HepG2 (cell line): ENCODE measurements at regions not wholly inside any gene's neighbourhood (a gene's known extent, or its start where the extent isn't known, plus 50 kb on each side); places are given as distances from the start of the nearest gene placed in this dataset.

Experiments used
- ATAC-seq: fragments of 200-7000 bp; cut with Tn5 transposase; 3 replicates; pipeline ENCODE4 v1.9.1; 2020; ENCODE audit warnings: mild to moderate bottlenecking, moderate library complexity
- BruUV-seq: library from RNA; stranded (reverse); fragments of 400-500 nt; replicated peaks from 2 replicates; lab custom pipeline; 2021; lab: Mats Ljungman, UMichigan
- CTCF ChIA-PET: fragments of 300-600 bp; formaldehyde crosslinking; extraction: SDS; loops from one replicate; lab custom pipeline; 2021; ENCODE audit warnings: low total read pairs, inconsistent platforms, low intra/inter-chr PET ratio; lab: Yijun Ruan, JAX
- POLR2A ChIA-PET: fragments of 350-600 bp; sonication (Branson Sonifier 250); formaldehyde crosslinking; loops from one replicate; lab custom pipeline; 2020; ENCODE audit warnings: antibody characterized with exemption, inconsistent platforms; lab: Yijun Ruan, JAX
- DNase-seq: peaks from one replicate; pipeline ENCODE4 v3.0.0-alpha.2; 2015; ENCODE audit warnings: low spot score
- FAIRE-seq: peaks from 3 replicates; lab custom pipeline; 2011; peaks lifted over from hg19 to GRCh38; lab: Jason Lieb, UNC
- H2AFZ ChIP-seq: one replicate; pipeline ENCODE4 v1.6.1; 2011; ENCODE audit warnings: low read length, inconsistent platforms
- H3K27ac ChIP-seq: fragments of 300-600 bp; 3 replicates; pipeline ENCODE4 v1.8.0; 2011; ENCODE audit warnings: mixed run types, mild to moderate bottlenecking, mixed read lengths, low read length, inconsistent platforms; ENCODE audit not compliant: insufficient read depth; ENCODE audit errors: extremely low read length
- H3K27me3 ChIP-seq, 2 experiments: fragments of 200-600 bp in 1 of 2; 2 replicates in 1 of 2; 3 replicates in 1 of 2; pipeline versions ENCODE4 v1.6.0 to v1.8.0; 2011; ENCODE audit warnings: low read length in 2 of 2, mild to moderate bottlenecking in 2 of 2, moderate library complexity in 2 of 2, inconsistent platforms in 1 of 2; ENCODE audit not compliant: insufficient read depth in 2 of 2, control insufficient read depth in 1 of 2
- H3K36me3 ChIP-seq, 2 experiments: fragments of 200-600 bp in 1 of 2; replicated peaks in 1 of 2; 2 replicates in 1 of 2; 3 replicates in 1 of 2; pipeline versions ENCODE4 v1.5.1 to v1.8.0; 2011; ENCODE audit warnings: low read length in 2 of 2, inconsistent platforms in 1 of 2; ENCODE audit not compliant: insufficient read depth in 2 of 2, control insufficient read depth in 1 of 2
- H3K4me1 ChIP-seq: 2 replicates; pipeline ENCODE4 v1.5.1; 2012; ENCODE audit warnings: low read length, inconsistent platforms; ENCODE audit not compliant: insufficient read depth
- H3K4me2 ChIP-seq: 2 replicates; pipeline ENCODE4 v1.6.0; 2011; ENCODE audit warnings: low read depth, low read length, inconsistent platforms
- H3K4me3 ChIP-seq, 3 experiments: fragments of 200-600 bp in 1 of 3; sonication (generic), shearing (Covaris generic) in 1 of 3; replicated peaks in 1 of 3; 2 replicates each; pipeline ENCODE4 v1.5.1; 2011 to 2016; ENCODE audit warnings: low read length in 3 of 3, inconsistent platforms in 2 of 3, low read depth in 2 of 3, mild to moderate bottlenecking in 2 of 3, control low read depth in 1 of 3, mixed read lengths in 1 of 3; ENCODE audit not compliant: insufficient read depth in 1 of 3
- H3K79me2 ChIP-seq: one replicate; pipeline ENCODE4 v1.6.1; 2011; ENCODE audit warnings: low read length, inconsistent platforms; ENCODE audit not compliant: insufficient read depth
- H3K9ac ChIP-seq: 2 replicates; pipeline ENCODE4 v1.6.0; 2011; ENCODE audit warnings: mild to moderate bottlenecking, low read depth, low read length, inconsistent platforms; ENCODE audit not compliant: insufficient read depth
- H3K9me3 ChIP-seq: 2 replicates; pipeline ENCODE4 v1.5.1; 2012; ENCODE audit warnings: mild to moderate bottlenecking, low read length
- H4K20me1 ChIP-seq: 2 replicates; pipeline ENCODE4 v1.6.0; 2011; ENCODE audit warnings: inconsistent platforms, mild to moderate bottlenecking, low read length, moderate library complexity; ENCODE audit not compliant: insufficient read depth
- FOSL1 ChIP-seq: sonication (generic); formaldehyde crosslinking; IDR thresholded peaks from 2 replicates; pipeline ENCODE4 v1.9.0; 2021; ENCODE audit warnings: missing genetic modification reagents, borderline replicate concordance
- FUBP1 ChIP-seq: sonication (generic); formaldehyde crosslinking; IDR thresholded peaks from 2 replicates; pipeline ENCODE4 v1.5.1; 2020; ENCODE audit warnings: missing genetic modification reagents, mild to moderate bottlenecking, borderline replicate concordance
- HNRNPUL1 ChIP-seq: fragments of 200-400 bp; formaldehyde crosslinking; IDR thresholded peaks from 2 replicates; pipeline ENCODE4 v1.6.1; 2017; ENCODE audit warnings: low read depth, mild to moderate bottlenecking, low read length, moderate library complexity
- KDM3A ChIP-seq: IDR thresholded peaks from 2 replicates; pipeline ENCODE4 v1.6.1; 2018; ENCODE audit warnings: low read depth, missing compliant biosample characterization
- NR2F2 ChIP-seq: IDR thresholded peaks from 2 replicates; pipeline ENCODE4 v1.6.1; 2012; ENCODE audit warnings: low read depth, inconsistent platforms, borderline replicate concordance
- RARA ChIP-seq: IDR thresholded peaks from 2 replicates; pipeline ENCODE4 v1.6.1; 2016; ENCODE audit warnings: missing genetic modification reagents, missing compliant biosample characterization
- THAP9 ChIP-seq: sonication (generic); formaldehyde crosslinking; IDR thresholded peaks from 2 replicates; pipeline ENCODE4; 2020; ENCODE audit warnings: missing genetic modification reagents, mild to moderate bottlenecking, borderline replicate concordance
- ZNF589 ChIP-seq: sonication (generic); formaldehyde crosslinking; conservative IDR thresholded peaks from 2 replicates; pipeline ENCODE4 v1.8.0; 2022; ENCODE audit warnings: mild to moderate bottlenecking, moderate library complexity, missing genetic modification reagents
- WGBS: methylation state at CpG from one replicate; pipeline ENCODE4 v1.1.6; 2017; ENCODE audit warnings: low lambda C conversion rate; 5-methylcytosine and 5-hydroxymethylcytosine counted together
- in situ Hi-C: cut with HindIII; loops from 2 replicates; pipeline ENCODE4 v1.10.0; 2017; ENCODE audit warnings: low pct_unique_long_range_greater_than_20kb; ENCODE audit not compliant: extremely low pct_ligation_motif_present
- intact Hi-C: fragments of 100-400 bp; cut with micrococcal nuclease; formaldehyde crosslinking; loops from one replicate; pipeline ENCODE4 v1.10.0; 2022; ENCODE audit not compliant: unreplicated experiment
- TF ChIP-seq, protein P1 (sequence below), 2 experiments: sonication (generic) in 1 of 2; formaldehyde crosslinking in 1 of 2; IDR thresholded peaks; 2 replicates each; pipeline versions ENCODE4 v1.4.0 to v1.6.1; 2018 to 2020; ENCODE audit warnings: missing genetic modification reagents in 2 of 2, borderline replicate concordance in 1 of 2, low read depth in 1 of 2, mild to moderate bottlenecking in 1 of 2, missing biosample characterization in 1 of 2

GRCh38 chr16:64544859-64545258, 577.0 kb downstream of the CDH11 start (continued):
- TF ChIP-seq, protein P1, sequence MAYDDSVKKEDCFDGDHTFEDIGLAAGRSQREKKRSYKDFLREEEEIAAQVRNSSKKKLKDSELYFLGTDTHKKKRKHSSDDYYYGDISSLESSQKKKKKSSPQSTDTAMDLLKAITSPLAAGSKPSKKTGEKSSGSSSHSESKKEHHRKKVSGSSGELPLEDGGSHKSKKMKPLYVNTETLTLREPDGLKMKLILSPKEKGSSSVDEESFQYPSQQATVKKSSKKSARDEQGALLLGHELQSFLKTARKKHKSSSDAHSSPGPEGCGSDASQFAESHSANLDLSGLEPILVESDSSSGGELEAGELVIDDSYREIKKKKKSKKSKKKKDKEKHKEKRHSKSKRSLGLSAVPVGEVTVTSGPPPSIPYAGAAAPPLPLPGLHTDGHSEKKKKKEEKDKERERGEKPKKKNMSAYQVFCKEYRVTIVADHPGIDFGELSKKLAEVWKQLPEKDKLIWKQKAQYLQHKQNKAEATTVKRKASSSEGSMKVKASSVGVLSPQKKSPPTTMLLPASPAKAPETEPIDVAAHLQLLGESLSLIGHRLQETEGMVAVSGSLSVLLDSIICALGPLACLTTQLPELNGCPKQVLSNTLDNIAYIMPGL (CRISPR knock-in tag; IDR thresholded peaks at IDR 0.05; ENCODE audit: borderline replicate concordance in 1 of 2, low read depth in 1 of 2): no peak
- TF ChIP-seq FOSL1: no peak

DNA sequence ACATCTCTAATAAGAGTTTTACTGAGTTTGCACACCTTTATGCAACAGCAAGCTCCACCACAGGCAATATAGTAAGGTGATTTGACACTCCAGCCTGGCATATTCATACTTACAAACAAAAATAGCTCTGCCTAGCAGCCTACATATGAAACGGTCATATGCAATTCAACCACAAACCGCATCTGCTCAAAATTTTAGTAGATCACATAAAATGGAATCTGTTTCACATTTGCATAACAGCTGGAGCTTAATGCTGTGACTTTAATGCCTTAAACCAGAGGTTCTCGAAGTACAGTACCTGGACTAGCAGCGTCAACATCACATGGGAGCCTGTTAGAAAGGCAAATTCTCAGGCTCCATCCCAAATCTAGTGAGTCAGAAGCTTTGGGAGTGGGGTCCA, 578.4 kb downstream of the CDH11 start:
- intact Hi-C loops (no loop called here), in situ Hi-C loops (no loop called here)
- no peaks in the 10 kb centered on the region for H3K36me3 ChIP-seq
- H3K79me2 ChIP-seq: no peaks in the 10 kb centered on the region
- ChIA-PET CTCF (no interaction called here), POLR2A (no interaction called here)
- WGBS: 4% methylated on average over 4 of the region's 4 CpGs
- H3K27me3 ChIP-seq: no peaks in the 10 kb centered on the region
- peaks cover 48% of the 10 kb centered on the region for H3K9me3 ChIP-seq
- H3K4me2 ChIP-seq: no peak overlapping the region
- no peak overlapping the region for H3K27ac ChIP-seq
- DNase-seq: no peak
- H3K9ac ChIP-seq: no peak overlapping the region
- H3K4me3 ChIP-seq: no peak overlapping the region
- BruUV-seq: no TSS peak
- no peak overlapping the region for H2AFZ ChIP-seq
- H3K4me1 ChIP-seq: no peaks in the 10 kb centered on the region
- no peak for FAIRE-seq
- no peak for ATAC-seq
- no peak for TF ChIP-seq KDM3A (CRISPR knock-in tag)
- TF ChIP-seq RARA (CRISPR knock-in tag): no peak
- TF ChIP-seq FUBP1 (CRISPR knock-in tag): no peak
- no peak for TF ChIP-seq HNRNPUL1
- TF ChIP-seq ZNF589 (CRISPR knock-in tag): no peak
- TF ChIP-seq NR2F2: no peak
- no peak for TF ChIP-seq THAP9
- H4K20me1 ChIP-seq: no peaks in the 10 kb centered on the region
